Suprapubic skin (tissue), 3 donors: ENCODE measurements at regions not wholly inside any gene's neighbourhood (a gene's known extent, or its start where the extent isn't known, plus 50 kb on each side); places are given as distances from the start of the nearest gene placed in this dataset.

Experiments used
- CTCF ChIP-seq, 2 donors: fragments of 200-600 bp in 1 of 2; fragments of 450-650 bp in 1 of 2; sonication (generic) in 1 of 2; IDR thresholded peaks; one replicate each; pipeline ENCODE4 v1.5.1; 2016 to 2019; ENCODE audit warnings: antibody characterized with exemption in 2 of 2, mild to moderate bottlenecking in 1 of 2, moderate library complexity in 1 of 2
- POLR2AphosphoS5 ChIP-seq, 3 donors: sonication (generic); formaldehyde crosslinking; IDR thresholded peaks; one replicate each; pipeline ENCODE4 v1.6.1; 2017; ENCODE audit warnings: antibody characterized with exemption in 3 of 3

GRCh38 chr9:25427290-25427689 lies 251.0 kb downstream of the TUSC1 start:
- TF ChIP-seq POLR2AphosphoS5 (IDR thresholded peaks at IDR 0.05) (no peak), CTCF (IDR thresholded peaks at IDR 0.05) (no peak)
